SK-N-MC (cell line): ENCODE measurements at regions not wholly inside any gene's neighbourhood (a gene's known extent, or its start where the extent isn't known, plus 50 kb on each side); places are given as distances from the start of the nearest gene placed in this dataset.

ENCODE experiments used
- EZH2 ChIP-seq: fragments of 200-600 bp; sonication (generic); IDR thresholded peaks from one replicate; pipeline ENCODE4 v1.6.1; 2017; ENCODE audit warnings: antibody characterized with exemption
- FOXP2 ChIP-seq: optimal IDR thresholded peaks from 2 replicates; pipeline ENCODE3; 2011; ENCODE audit warnings: mild to moderate bottlenecking, moderate library complexity; ENCODE audit not compliant: insufficient read depth; ENCODE audit errors: extremely low read length, control extremely low read depth
- POLR2AphosphoS5 ChIP-seq: IDR thresholded peaks from 2 replicates; pipeline ENCODE4 v1.6.1; 2012; ENCODE audit warnings: mild to moderate bottlenecking, low read depth, low read length, borderline replicate concordance

DNA sequence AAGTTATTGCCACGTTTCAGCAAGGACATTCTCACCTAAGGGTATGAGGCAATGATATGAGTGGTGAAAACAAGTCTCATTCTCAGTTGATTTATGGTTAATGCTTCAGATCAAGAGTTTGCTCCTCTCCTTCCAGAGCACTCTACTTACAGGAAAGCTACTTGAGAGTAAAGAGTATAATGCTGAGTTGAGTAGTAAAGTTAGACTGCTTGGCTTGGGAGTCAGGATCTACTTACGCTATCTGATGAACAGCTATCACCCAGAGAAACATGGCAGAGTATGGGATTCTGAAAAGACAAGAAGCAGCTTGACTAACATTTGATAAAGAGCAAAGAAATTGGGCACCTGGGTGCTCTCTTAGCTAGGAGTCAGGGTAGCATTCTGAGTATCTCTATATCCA is 211.8 kb downstream of the GLUD2 start:
- no peak for TF ChIP-seq POLR2AphosphoS5
- no peak for TF ChIP-seq EZH2
- TF ChIP-seq FOXP2, result no peak
